ENCODE measurements at regions not wholly inside any gene's neighbourhood (a gene's known extent, or its start where the extent isn't known, plus 50 kb on each side); places are given as distances from the start of the nearest gene placed in this dataset.

DNA sequence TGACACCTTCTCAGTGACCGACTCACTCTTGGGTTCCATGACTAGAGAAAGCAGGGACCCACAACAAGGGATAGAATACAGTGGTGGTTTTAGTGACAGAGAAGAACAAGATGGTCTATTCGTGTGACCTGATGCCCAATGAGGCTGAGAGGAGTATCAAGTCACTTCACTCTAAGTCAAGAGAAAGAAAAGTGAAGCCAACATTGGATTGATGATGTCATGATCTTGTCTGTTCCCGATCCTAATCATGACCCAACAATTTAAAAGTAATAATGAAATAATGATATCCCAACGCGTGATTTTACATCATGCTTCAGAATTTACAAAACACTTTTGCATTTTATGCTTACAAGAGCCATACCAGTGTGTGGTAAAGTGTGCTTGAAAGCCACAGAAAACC is 155.6 kb upstream of the POU3F3 start:
- Histone ChIP-seq H2AFZ (ENCODE audit: low read depth) (no peak overlapping the region), H3K36me3 (replicated peaks in 1 of 2; ENCODE audit: control insufficient read depth in 1 of 2, insufficient read depth in 2 of 2, low read length in 1 of 2) (no peaks in the 10 kb centered on the region), H3K9me2 (no peaks in the 10 kb centered on the region), H3K4me2 (no peak overlapping the region), H3F3A (replicated peaks; ENCODE audit: insufficient read depth) (no peaks in the 10 kb centered on the region), H3K4me3 (ENCODE audit: low read depth in 2 of 2, low read length in 1 of 2) (no peak overlapping the region), H3K4me1 (ENCODE audit: control insufficient read depth in 1 of 2, insufficient read depth in 2 of 2, low read depth in 1 of 2, low read length in 1 of 2) (peaks cover 0 to 10% of the 10 kb centered on the region in 2 experiments; a peak in 2 of 4 replicates), H3K27me3 (ENCODE audit: insufficient read depth) (no peaks in the 10 kb centered on the region), H3K79me2 (ENCODE audit: insufficient read depth) (no peaks in the 10 kb centered on the region), H3K27ac (ENCODE audit: low read depth in 2 of 2, low read length in 1 of 2) (no peak overlapping the region), H4K20me1 (ENCODE audit: insufficient read depth) (no peaks in the 10 kb centered on the region), H3K9ac (no peak overlapping the region), H3K9me3 (no peaks in the 10 kb centered on the region)
- WGBS (ENCODE audit: low lambda C conversion rate), result 36% methylated on average over 5 of the region's 5 CpGs
- ChIA-PET CTCF (no interaction called here), POLR2A (no interaction called here)
- no peak for TF ChIP-seq FOSL2 (IDR thresholded peaks at IDR 0.05; ENCODE audit: borderline replicate concordance, low read depth)
- TF ChIP-seq RAD21 (IDR thresholded peaks at IDR 0.05; ENCODE audit: low read length), result no peak
- TF ChIP-seq EZH2phosphoT487 (IDR thresholded peaks at IDR 0.05; ENCODE audit: borderline replicate concordance, low read depth), result no peak
- no peak for TF ChIP-seq TCF12 (IDR thresholded peaks at IDR 0.05)
- TF ChIP-seq, protein P1, sequence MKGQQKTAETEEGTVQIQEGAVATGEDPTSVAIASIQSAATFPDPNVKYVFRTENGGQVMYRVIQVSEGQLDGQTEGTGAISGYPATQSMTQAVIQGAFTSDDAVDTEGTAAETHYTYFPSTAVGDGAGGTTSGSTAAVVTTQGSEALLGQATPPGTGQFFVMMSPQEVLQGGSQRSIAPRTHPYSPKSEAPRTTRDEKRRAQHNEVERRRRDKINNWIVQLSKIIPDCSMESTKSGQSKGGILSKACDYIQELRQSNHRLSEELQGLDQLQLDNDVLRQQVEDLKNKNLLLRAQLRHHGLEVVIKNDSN (IDR thresholded peaks at IDR 0.05; ENCODE audit: borderline replicate concordance, low read depth), result no peak
- no peak for TF ChIP-seq NFIC (IDR thresholded peaks at IDR 0.05; ENCODE audit: borderline replicate concordance)
- no peak for TF ChIP-seq JUND (IDR thresholded peaks at IDR 0.05)
- TF ChIP-seq TEAD4 (IDR thresholded peaks at IDR 0.05; ENCODE audit: borderline replicate concordance, insufficient read depth), result no peak
- TF ChIP-seq, protein P2, sequence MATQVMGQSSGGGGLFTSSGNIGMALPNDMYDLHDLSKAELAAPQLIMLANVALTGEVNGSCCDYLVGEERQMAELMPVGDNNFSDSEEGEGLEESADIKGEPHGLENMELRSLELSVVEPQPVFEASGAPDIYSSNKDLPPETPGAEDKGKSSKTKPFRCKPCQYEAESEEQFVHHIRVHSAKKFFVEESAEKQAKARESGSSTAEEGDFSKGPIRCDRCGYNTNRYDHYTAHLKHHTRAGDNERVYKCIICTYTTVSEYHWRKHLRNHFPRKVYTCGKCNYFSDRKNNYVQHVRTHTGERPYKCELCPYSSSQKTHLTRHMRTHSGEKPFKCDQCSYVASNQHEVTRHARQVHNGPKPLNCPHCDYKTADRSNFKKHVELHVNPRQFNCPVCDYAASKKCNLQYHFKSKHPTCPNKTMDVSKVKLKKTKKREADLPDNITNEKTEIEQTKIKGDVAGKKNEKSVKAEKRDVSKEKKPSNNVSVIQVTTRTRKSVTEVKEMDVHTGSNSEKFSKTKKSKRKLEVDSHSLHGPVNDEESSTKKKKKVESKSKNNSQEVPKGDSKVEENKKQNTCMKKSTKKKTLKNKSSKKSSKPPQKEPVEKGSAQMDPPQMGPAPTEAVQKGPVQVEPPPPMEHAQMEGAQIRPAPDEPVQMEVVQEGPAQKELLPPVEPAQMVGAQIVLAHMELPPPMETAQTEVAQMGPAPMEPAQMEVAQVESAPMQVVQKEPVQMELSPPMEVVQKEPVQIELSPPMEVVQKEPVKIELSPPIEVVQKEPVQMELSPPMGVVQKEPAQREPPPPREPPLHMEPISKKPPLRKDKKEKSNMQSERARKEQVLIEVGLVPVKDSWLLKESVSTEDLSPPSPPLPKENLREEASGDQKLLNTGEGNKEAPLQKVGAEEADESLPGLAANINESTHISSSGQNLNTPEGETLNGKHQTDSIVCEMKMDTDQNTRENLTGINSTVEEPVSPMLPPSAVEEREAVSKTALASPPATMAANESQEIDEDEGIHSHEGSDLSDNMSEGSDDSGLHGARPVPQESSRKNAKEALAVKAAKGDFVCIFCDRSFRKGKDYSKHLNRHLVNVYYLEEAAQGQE (IDR thresholded peaks at IDR 0.05; ENCODE audit: low read depth, low read length), result no peak
- no peak for TF ChIP-seq NRF1 (IDR thresholded peaks at IDR 0.05; ENCODE audit: low read depth, low read length)
- DNase-seq, result no peak

DNA sequence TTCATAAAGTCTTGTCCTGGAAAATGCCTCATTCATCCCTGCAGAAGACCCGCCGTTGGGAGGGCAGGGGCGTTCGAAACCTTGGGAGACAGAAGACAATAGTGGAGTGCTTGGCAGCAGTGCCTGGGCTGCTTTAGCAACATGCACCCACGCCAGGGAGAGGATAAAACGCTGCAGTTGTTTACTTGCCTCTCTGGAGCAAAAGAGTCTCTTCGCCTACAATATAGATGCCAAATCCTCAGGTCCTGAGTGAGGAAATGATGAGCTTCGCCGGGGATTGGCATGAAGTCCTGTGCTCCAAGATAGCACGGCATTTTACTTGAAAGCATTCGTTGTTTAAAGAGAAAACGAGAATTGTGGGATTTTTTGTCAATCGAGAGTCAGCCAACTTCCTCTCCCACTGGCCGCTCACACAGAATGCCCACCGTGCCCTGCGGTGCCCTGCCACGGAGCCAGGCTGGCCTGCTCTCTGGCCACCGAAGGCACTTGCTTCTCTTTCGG is 152.5 kb upstream of the POU3F3 start:
- Histone ChIP-seq H3K9ac (no peak overlapping the region), H3K27me3 (ENCODE audit: insufficient read depth) (no peaks in the 10 kb centered on the region), H3F3A (replicated peaks; ENCODE audit: insufficient read depth) (no peaks in the 10 kb centered on the region), H3K4me1 (ENCODE audit: control insufficient read depth in 1 of 2, insufficient read depth in 2 of 2, low read depth in 1 of 2, low read length in 1 of 2) (peaks cover 0 to 17% of the 10 kb centered on the region in 2 experiments; a peak in 2 of 4 replicates), H3K9me2 (no peaks in the 10 kb centered on the region), H3K27ac (ENCODE audit: low read depth in 2 of 2, low read length in 1 of 2) (no peak overlapping the region), H3K4me3 (ENCODE audit: low read depth in 2 of 2, low read length in 1 of 2) (no peak overlapping the region), H4K20me1 (ENCODE audit: insufficient read depth) (no peaks in the 10 kb centered on the region), H3K4me2 (no peak overlapping the region), H3K79me2 (ENCODE audit: insufficient read depth) (no peaks in the 10 kb centered on the region), H3K9me3 (no peaks in the 10 kb centered on the region), H3K36me3 (replicated peaks in 1 of 2; ENCODE audit: control insufficient read depth in 1 of 2, insufficient read depth in 2 of 2, low read length in 1 of 2) (no peaks in the 10 kb centered on the region), H2AFZ (ENCODE audit: low read depth) (no peak overlapping the region)
- ChIA-PET CTCF (no interaction called here), POLR2A (no interaction called here)
- 32% methylated on average over 14 of the region's 19 CpGs for WGBS (ENCODE audit: low lambda C conversion rate)
- DNase-seq, result no peak
- TF ChIP-seq FOXJ3 (CRISPR knock-in tag; IDR thresholded peaks at IDR 0.05) (no peak), RXRA (IDR thresholded peaks at IDR 0.05; ENCODE audit: borderline replicate concordance, low read depth) (no peak), SIN3A (IDR thresholded peaks at IDR 0.05; ENCODE audit: borderline replicate concordance, low read depth, low read length) (no peak), FOSL2 (IDR thresholded peaks at IDR 0.05; ENCODE audit: borderline replicate concordance, low read depth) (no peak), NRF1 (IDR thresholded peaks at IDR 0.05; ENCODE audit: low read depth, low read length) (no peak)
- TF ChIP-seq, protein P3, sequence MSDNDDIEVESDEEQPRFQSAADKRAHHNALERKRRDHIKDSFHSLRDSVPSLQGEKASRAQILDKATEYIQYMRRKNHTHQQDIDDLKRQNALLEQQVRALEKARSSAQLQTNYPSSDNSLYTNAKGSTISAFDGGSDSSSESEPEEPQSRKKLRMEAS (IDR thresholded peaks at IDR 0.05; ENCODE audit: low read depth), result no peak
- TF ChIP-seq, protein P4, sequence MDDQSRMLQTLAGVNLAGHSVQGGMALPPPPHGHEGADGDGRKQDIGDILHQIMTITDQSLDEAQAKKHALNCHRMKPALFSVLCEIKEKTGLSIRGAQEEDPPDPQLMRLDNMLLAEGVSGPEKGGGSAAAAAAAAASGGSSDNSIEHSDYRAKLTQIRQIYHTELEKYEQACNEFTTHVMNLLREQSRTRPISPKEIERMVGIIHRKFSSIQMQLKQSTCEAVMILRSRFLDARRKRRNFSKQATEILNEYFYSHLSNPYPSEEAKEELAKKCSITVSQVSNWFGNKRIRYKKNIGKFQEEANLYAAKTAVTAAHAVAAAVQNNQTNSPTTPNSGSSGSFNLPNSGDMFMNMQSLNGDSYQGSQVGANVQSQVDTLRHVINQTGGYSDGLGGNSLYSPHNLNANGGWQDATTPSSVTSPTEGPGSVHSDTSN (IDR thresholded peaks at IDR 0.05), result no peak
- TF ChIP-seq, protein P2 (IDR thresholded peaks at IDR 0.05; ENCODE audit: low read depth, low read length), result no peak
- TF ChIP-seq, protein P5, sequence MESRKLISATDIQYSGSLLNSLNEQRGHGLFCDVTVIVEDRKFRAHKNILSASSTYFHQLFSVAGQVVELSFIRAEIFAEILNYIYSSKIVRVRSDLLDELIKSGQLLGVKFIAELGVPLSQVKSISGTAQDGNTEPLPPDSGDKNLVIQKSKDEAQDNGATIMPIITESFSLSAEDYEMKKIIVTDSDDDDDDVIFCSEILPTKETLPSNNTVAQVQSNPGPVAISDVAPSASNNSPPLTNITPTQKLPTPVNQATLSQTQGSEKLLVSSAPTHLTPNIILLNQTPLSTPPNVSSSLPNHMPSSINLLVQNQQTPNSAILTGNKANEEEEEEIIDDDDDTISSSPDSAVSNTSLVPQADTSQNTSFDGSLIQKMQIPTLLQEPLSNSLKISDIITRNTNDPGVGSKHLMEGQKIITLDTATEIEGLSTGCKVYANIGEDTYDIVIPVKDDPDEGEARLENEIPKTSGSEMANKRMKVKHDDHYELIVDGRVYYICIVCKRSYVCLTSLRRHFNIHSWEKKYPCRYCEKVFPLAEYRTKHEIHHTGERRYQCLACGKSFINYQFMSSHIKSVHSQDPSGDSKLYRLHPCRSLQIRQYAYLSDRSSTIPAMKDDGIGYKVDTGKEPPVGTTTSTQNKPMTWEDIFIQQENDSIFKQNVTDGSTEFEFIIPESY (IDR thresholded peaks at IDR 0.05; ENCODE audit: borderline replicate concordance, low read depth), result no peak
